SU-DHL-6 (cell line): ENCODE measurements at regions not wholly inside any gene's neighbourhood (a gene's known extent, or its start where the extent isn't known, plus 50 kb on each side); places are given as distances from the start of the nearest gene placed in this dataset.

ENCODE experiments used
- H2AFZ ChIP-seq: fragments of 200-600 bp; sonication (generic); 2 replicates; pipeline ENCODE4 v1.6.1; 2014; ENCODE audit warnings: low read depth, mild to moderate bottlenecking, moderate library complexity, mixed read lengths, antibody characterized with exemption, low read length; ENCODE audit not compliant: severe bottlenecking
- H3F3A ChIP-seq: fragments of 200-600 bp; shearing (Covaris generic); 2 replicates; pipeline ENCODE4 v1.6.0; 2016; ENCODE audit warnings: antibody characterized with exemption, mild to moderate bottlenecking; ENCODE audit not compliant: insufficient read depth
- H3K27ac ChIP-seq: fragments of 200-600 bp; sonication (generic); 2 replicates; pipeline ENCODE4 v1.5.1; 2016; ENCODE audit warnings: low read depth, mild to moderate bottlenecking, low read length, moderate library complexity, mixed read lengths
- H3K27me3 ChIP-seq: fragments of 200-600 bp; sonication (generic), shearing (Covaris generic); 2 replicates; pipeline ENCODE4 v1.6.0; 2014; ENCODE audit warnings: mild to moderate bottlenecking, low read length
- H3K36me3 ChIP-seq: fragments of 200-600 bp; sonication (generic); 2 replicates; pipeline ENCODE4 v1.6.1; 2014; ENCODE audit warnings: mild to moderate bottlenecking, low read length, mixed read lengths
- H3K4me2 ChIP-seq: fragments of 300-600, 200-600 bp; shearing (Covaris generic), sonication (generic); 2 replicates; pipeline ENCODE4 v1.6.0; 2014; ENCODE audit warnings: low read length, low read depth, mild to moderate bottlenecking; ENCODE audit not compliant: poor library complexity, severe bottlenecking
- H3K4me3 ChIP-seq: fragments of 200-600 bp; sonication (generic); 2 replicates; pipeline ENCODE4 v1.5.1; 2014; ENCODE audit warnings: antibody characterized with exemption, low read length, mild to moderate bottlenecking, mixed read lengths; ENCODE audit not compliant: insufficient read depth, poor library complexity, severe bottlenecking
- H3K79me2 ChIP-seq: fragments of 200-600 bp; sonication (generic); 2 replicates; pipeline ENCODE4 v1.6.1; 2014; ENCODE audit warnings: mild to moderate bottlenecking, low read length, moderate library complexity; ENCODE audit not compliant: insufficient read depth
- H3K9ac ChIP-seq: fragments of 200-600 bp; sonication (generic); 2 replicates; pipeline ENCODE4 v1.7.0; 2014; ENCODE audit warnings: mild to moderate bottlenecking, low read length
- H3K9me2 ChIP-seq: fragments of 200-600 bp; sonication (generic); replicated peaks from 2 replicates; pipeline ENCODE4 v1.6.1; 2014; ENCODE audit warnings: low read length; ENCODE audit not compliant: insufficient read depth
- H3K9me3 ChIP-seq: fragments of 200-600 bp; sonication (generic); 2 replicates; pipeline ENCODE4 v1.6.1; 2014; ENCODE audit warnings: low read length, mixed read lengths; ENCODE audit not compliant: insufficient read depth
- H4K20me1 ChIP-seq: fragments of 200-600 bp; sonication (generic); 2 replicates; pipeline ENCODE4 v1.6.1; 2014; ENCODE audit warnings: low read depth, mild to moderate bottlenecking, antibody characterized with exemption, low read length, moderate library complexity, mixed read lengths
- EZH2phosphoT487 ChIP-seq: fragments of 200-600 bp; sonication (generic), shearing (Covaris generic); conservative IDR thresholded peaks from 2 replicates; pipeline ENCODE4 v1.6.1; 2018; ENCODE audit warnings: mild to moderate bottlenecking, antibody characterized with exemption, low read length, moderate library complexity, mixed read lengths
- TF ChIP-seq, protein P1 (sequence below): fragments of 200-600 bp; sonication (generic); IDR thresholded peaks from one replicate; pipeline ENCODE4 v1.5.1; 2017; ENCODE audit warnings: antibody characterized with exemption, mild to moderate bottlenecking, low read length, moderate library complexity; ENCODE audit not compliant: insufficient read depth, poor library complexity, severe bottlenecking

DNA sequence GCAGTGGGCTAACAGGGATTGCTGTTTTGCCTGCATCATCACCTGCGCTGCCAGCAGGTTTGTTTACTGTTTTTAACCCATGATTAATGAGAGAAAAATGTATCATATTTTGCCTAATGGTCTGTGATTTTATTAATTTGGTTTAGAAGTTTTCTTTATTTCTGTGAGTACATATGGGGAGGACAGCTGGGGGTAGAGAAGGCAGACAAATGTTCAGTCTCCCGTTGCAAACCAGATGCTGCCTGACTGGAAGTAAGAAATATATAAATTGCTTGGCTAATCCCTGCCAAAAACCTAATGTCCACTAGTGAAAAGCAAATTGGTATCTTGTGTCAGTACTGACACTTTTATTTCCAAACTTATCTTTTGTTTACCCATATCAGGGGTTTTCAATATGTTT is 1766.1 kb upstream of the C9orf72 start:
- Histone ChIP-seq H3K9me2 (no peaks in the 10 kb centered on the region), H3K4me2 (no peak overlapping the region), H3K27me3 (no peaks in the 10 kb centered on the region), H3K4me3 (no peak overlapping the region), H3F3A (no peaks in the 10 kb centered on the region), H3K36me3 (no peaks in the 10 kb centered on the region), H3K9me3 (no peaks in the 10 kb centered on the region), H4K20me1 (no peaks in the 10 kb centered on the region), H3K9ac (no peak overlapping the region), H3K79me2 (no peaks in the 10 kb centered on the region), H3K27ac (no peak overlapping the region), H2AFZ (no peak overlapping the region)
- no peak for TF ChIP-seq EZH2phosphoT487

GRCh38 chr9:29348999-29349398 is 1775.7 kb upstream of the C9orf72 start:
- Histone ChIP-seq H3K9me2 (no peaks in the 10 kb centered on the region), H3K4me3 (no peak overlapping the region), H2AFZ (no peak overlapping the region), H3K9ac (no peak overlapping the region), H3K79me2 (no peaks in the 10 kb centered on the region), H3K27ac (no peak overlapping the region), H3K27me3 (no peaks in the 10 kb centered on the region), H3K36me3 (no peaks in the 10 kb centered on the region), H3K4me2 (no peak overlapping the region), H3F3A (no peaks in the 10 kb centered on the region), H3K9me3 (no peaks in the 10 kb centered on the region), H4K20me1 (no peaks in the 10 kb centered on the region)
- TF ChIP-seq, protein P1, sequence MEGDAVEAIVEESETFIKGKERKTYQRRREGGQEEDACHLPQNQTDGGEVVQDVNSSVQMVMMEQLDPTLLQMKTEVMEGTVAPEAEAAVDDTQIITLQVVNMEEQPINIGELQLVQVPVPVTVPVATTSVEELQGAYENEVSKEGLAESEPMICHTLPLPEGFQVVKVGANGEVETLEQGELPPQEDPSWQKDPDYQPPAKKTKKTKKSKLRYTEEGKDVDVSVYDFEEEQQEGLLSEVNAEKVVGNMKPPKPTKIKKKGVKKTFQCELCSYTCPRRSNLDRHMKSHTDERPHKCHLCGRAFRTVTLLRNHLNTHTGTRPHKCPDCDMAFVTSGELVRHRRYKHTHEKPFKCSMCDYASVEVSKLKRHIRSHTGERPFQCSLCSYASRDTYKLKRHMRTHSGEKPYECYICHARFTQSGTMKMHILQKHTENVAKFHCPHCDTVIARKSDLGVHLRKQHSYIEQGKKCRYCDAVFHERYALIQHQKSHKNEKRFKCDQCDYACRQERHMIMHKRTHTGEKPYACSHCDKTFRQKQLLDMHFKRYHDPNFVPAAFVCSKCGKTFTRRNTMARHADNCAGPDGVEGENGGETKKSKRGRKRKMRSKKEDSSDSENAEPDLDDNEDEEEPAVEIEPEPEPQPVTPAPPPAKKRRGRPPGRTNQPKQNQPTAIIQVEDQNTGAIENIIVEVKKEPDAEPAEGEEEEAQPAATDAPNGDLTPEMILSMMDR, result no peak
- no peak for TF ChIP-seq EZH2phosphoT487

DNA sequence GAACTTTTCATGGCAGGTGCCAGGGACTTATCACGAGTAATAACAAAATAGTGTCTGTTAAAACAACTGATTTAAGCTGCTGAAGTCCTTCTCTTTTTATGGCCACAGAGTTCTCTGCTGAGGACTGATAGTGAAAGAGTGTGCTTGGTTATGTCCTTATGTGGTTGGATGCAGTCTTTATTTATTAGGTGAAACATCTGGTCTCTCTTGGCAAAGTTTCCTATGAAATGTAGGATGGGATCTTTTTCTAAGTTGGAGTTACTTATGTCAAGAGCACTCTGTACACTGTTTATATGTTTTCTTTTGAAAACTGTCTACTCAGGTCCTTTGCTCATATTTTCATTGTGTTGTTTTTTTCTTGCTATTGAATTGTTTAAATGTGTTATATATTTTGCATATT is 1816.1 kb upstream of the C9orf72 start:
- TF ChIP-seq, protein P1, result no peak
- no peak for TF ChIP-seq EZH2phosphoT487
- H2AFZ ChIP-seq, result no peak overlapping the region
- H3K4me3 ChIP-seq, result no peak overlapping the region
- H3K9me3 ChIP-seq, result no peaks in the 10 kb centered on the region
- H3K79me2 ChIP-seq, result no peaks in the 10 kb centered on the region
- H3K9ac ChIP-seq, result no peak overlapping the region
- H4K20me1 ChIP-seq, result no peaks in the 10 kb centered on the region
- no peak overlapping the region for H3K4me2 ChIP-seq
- no peaks in the 10 kb centered on the region for H3K9me2 ChIP-seq
- H3K36me3 ChIP-seq, result no peaks in the 10 kb centered on the region; the same call in 1 of the 2 replicates
- H3K27me3 ChIP-seq, result no peaks in the 10 kb centered on the region
- H3K27ac ChIP-seq, result no peak overlapping the region
- H3F3A ChIP-seq, result no peaks in the 10 kb centered on the region

DNA sequence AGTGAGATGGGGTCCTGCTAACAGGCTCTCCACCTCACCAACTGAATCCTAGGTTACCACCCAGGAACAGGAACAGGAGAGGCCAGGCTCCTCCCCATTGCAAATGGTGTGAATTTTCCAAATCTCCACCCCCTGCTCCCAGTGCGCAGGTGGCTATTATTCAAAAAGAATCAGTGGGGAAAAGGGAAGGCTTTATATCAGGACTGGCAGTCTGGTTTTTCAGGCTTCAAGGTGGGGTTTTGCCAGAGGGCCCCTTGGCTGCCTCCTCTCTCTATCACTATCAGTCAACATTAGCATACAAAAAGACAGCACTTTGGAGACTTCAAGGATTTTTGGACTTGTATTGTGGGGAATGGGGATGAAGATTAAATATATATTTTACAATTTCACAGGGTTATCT is 1817.6 kb upstream of the C9orf72 start:
- TF ChIP-seq EZH2phosphoT487, result no peak
- TF ChIP-seq, protein P1, result no peak
- Histone ChIP-seq H3K9me2 (no peaks in the 10 kb centered on the region), H3K9me3 (no peaks in the 10 kb centered on the region), H3K4me3 (no peak overlapping the region), H3F3A (no peaks in the 10 kb centered on the region), H3K79me2 (no peaks in the 10 kb centered on the region), H3K9ac (no peak overlapping the region), H3K4me2 (no peak overlapping the region), H2AFZ (no peak overlapping the region), H3K27me3 (no peaks in the 10 kb centered on the region), H4K20me1 (no peaks in the 10 kb centered on the region), H3K36me3 (no peaks in the 10 kb centered on the region; the same call in 1 of the 2 replicates), H3K27ac (no peak overlapping the region)
